ENCODE measurements at regions not wholly inside any gene's neighbourhood (a gene's known extent, or its start where the extent isn't known, plus 50 kb on each side); places are given as distances from the start of the nearest gene placed in this dataset.

GRCh38 chr20:19952392-19952791 lies 64.8 kb upstream of the NAA20 start:
- no peak for TF ChIP-seq CTCF (IDR thresholded peaks at IDR 0.05; ENCODE audit: low read length, missing control alignments)
- H3K4me3 ChIP-seq (replicated peaks; ENCODE audit: low read depth, low read length) = no peak overlapping the region
- DNase-seq (ENCODE audit: low read depth) = no peak

- no peak for TF ChIP-seq CTCF (IDR thresholded peaks at IDR 0.05; ENCODE audit: low read length, missing control alignments)
- no peak for DNase-seq (ENCODE audit: low read depth)
Measured at GRCh38 chr20:19953606-19954005, 63.6 kb upstream of the NAA20 start.

GRCh38 chr20:19956976-19957375 lies 60.2 kb upstream of the NAA20 start:
- no peak for TF ChIP-seq CTCF (IDR thresholded peaks at IDR 0.05; ENCODE audit: low read length, missing control alignments)
- no peak for DNase-seq (ENCODE audit: low read depth)
- H3K4me3 ChIP-seq (replicated peaks; ENCODE audit: low read depth, low read length) = no peak overlapping the region

More at GRCh38 chr20:19953606-19954005, 63.6 kb upstream of the NAA20 start:
- H3K4me3 ChIP-seq (replicated peaks; ENCODE audit: low read depth, low read length) = no peak overlapping the region

GRCh38 chr20:19958219-19958618 lies 58.9 kb upstream of the NAA20 start:
- no peak for DNase-seq (ENCODE audit: low read depth)
- no peak overlapping the region for H3K4me3 ChIP-seq (replicated peaks; ENCODE audit: low read depth, low read length)
- TF ChIP-seq CTCF (IDR thresholded peaks at IDR 0.05; ENCODE audit: low read length, missing control alignments) = no peak

- TF ChIP-seq CTCF (IDR thresholded peaks at IDR 0.05; ENCODE audit: low read length, missing control alignments) = no peak
- DNase-seq (ENCODE audit: low read depth) = no peak
- H3K4me3 ChIP-seq (replicated peaks; ENCODE audit: low read depth, low read length) = no peak overlapping the region
Measured at GRCh38 chr20:19958928-19959327, 58.2 kb upstream of the NAA20 start.

- no peak overlapping the region for H3K4me3 ChIP-seq (replicated peaks; ENCODE audit: low read depth, low read length)
- no peak for DNase-seq (ENCODE audit: low read depth)
- TF ChIP-seq CTCF (IDR thresholded peaks at IDR 0.05; ENCODE audit: low read length, missing control alignments) = no peak
Measured at GRCh38 chr20:19960745-19961144, 56.4 kb upstream of the NAA20 start.

GRCh38 chr20:19961293-19961692 lies 55.9 kb upstream of the NAA20 start:
- no peak for TF ChIP-seq CTCF (IDR thresholded peaks at IDR 0.05; ENCODE audit: low read length, missing control alignments)
- DNase-seq (ENCODE audit: low read depth) = no peak
- no peak overlapping the region for H3K4me3 ChIP-seq (replicated peaks; ENCODE audit: low read depth, low read length)
